Pancreas (tissue), 10 donors: ENCODE measurements at regions not wholly inside any gene's neighbourhood (a gene's known extent, or its start where the extent isn't known, plus 50 kb on each side); places are given as distances from the start of the nearest gene placed in this dataset.

ENCODE experiments used
- ATAC-seq, 4 donors: fragments of 200-7000 bp; cut with Tn5 transposase; one replicate each; pipeline versions ENCODE4 v1.8.0 to v1.9.1; 2020; ENCODE audit warnings: mild to moderate bottlenecking in 4 of 4, moderate library complexity in 4 of 4
- DNase-seq, 6 donors: peaks; one replicate each; pipeline ENCODE4 v3.0.0-alpha.2; 2020
- FAIRE-seq: peaks from 2 replicates; lab custom pipeline; 2012; peaks lifted over from hg19 to GRCh38; lab: Jason Lieb, UNC
- H3K27ac ChIP-seq, 4 donors: fragments of 200-600 bp; sonication (generic); 1 replicate in 3 of 4; 2 replicates in 1 of 4; pipeline versions ENCODE4 v1.5.0 to v1.8.0; 2020
- H3K27me3 ChIP-seq, 4 donors: fragments of 200-600 bp; one replicate each; pipeline ENCODE4 v1.8.0; 2021
- H3K36me3 ChIP-seq, 3 donors: fragments of 200-600 bp; sonication (generic) in 1 of 3; one replicate each; pipeline versions ENCODE4 v1.5.0 to v1.8.0; 2020 to 2021
- H3K4me1 ChIP-seq, 3 donors: fragments of 200-600 bp; one replicate each; pipeline ENCODE4 v1.8.0; 2021
- H3K4me3 ChIP-seq, 4 donors: fragments of 200-600 bp; sonication (generic) in 2 of 4; one replicate each; pipeline versions ENCODE4 v1.5.0 to v1.8.0; 2020 to 2021
- H3K9me3 ChIP-seq, 4 donors: fragments of 200-600 bp; one replicate each; pipeline ENCODE4 v1.8.0; 2021
- WGBS, 2 donors: extraction: QIAGEN DNeasy Blood & Tissue Kit; methylation state at CpG; one replicate each; pipeline ENCODE4 v1.1.7; 2013; 5-methylcytosine and 5-hydroxymethylcytosine counted together
- intact Hi-C, 3 donors: fragments of 100-400 bp; cut with DNase I; formaldehyde crosslinking; loops; one replicate each; pipeline versions ENCODE4 v1.11.1 to v1.14.2; 2022
- TF ChIP-seq, protein P1 (sequence below), 4 donors: fragments of 200-600 bp; sonication (generic) in 3 of 4; IDR thresholded peaks; one replicate each; pipeline versions ENCODE4 v1.5.0 to v1.8.0; 2021; ENCODE audit warnings: antibody characterized with exemption in 4 of 4
- donor health status: healthy with polysubstance abuse.
- donor health status: DM: no; HTN: no; CAD: no; lungs with moderate emphysema.
- donor health status: DM: no; HTN: no; CAD: no.
- donor health status: control.
- donor health status: control.
- donor health status: Bipolar disorder and iron deficiency.
- donor health status: DM: yes; HTN: yes; CAD: no.
- donor health status: DM: no; HTN: no; CAD: no.
- donor health status: DM: no; HTN: no; CAD: no.
- donor health status: DM: yes; HTN: yes; CAD: no.

DNA sequence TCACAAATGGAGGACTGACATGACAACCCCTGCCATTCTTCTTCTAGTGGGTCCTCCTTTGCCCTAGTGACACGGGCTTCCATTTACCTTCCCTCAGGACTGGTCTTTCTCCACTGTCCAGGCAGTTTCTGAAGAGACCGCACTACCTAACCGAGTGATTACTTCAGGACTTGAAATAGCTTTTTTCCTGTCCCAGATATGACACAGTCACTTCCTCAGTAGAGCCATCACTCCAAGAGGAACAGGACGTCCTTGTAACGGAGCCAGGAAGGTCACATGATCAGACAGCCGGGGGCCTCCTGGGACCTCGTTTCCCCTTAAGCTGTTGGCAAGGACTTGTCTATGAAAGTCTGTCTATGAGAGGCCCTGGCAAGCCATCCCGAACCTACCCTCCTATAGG is 62.3 kb downstream of the FOS start:
- no peak overlapping the region for H3K4me3 ChIP-seq
- no peak for FAIRE-seq
- peak in 3 of 4 donors; percentile 65 to 78 (median 70) for ATAC-seq
- TF ChIP-seq, protein P1, sequence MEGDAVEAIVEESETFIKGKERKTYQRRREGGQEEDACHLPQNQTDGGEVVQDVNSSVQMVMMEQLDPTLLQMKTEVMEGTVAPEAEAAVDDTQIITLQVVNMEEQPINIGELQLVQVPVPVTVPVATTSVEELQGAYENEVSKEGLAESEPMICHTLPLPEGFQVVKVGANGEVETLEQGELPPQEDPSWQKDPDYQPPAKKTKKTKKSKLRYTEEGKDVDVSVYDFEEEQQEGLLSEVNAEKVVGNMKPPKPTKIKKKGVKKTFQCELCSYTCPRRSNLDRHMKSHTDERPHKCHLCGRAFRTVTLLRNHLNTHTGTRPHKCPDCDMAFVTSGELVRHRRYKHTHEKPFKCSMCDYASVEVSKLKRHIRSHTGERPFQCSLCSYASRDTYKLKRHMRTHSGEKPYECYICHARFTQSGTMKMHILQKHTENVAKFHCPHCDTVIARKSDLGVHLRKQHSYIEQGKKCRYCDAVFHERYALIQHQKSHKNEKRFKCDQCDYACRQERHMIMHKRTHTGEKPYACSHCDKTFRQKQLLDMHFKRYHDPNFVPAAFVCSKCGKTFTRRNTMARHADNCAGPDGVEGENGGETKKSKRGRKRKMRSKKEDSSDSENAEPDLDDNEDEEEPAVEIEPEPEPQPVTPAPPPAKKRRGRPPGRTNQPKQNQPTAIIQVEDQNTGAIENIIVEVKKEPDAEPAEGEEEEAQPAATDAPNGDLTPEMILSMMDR (IDR thresholded peaks at IDR 0.05): no peak
- no peaks in the 10 kb centered on the region for H3K9me3 ChIP-seq
- DNase-seq: peak in 3 of 6 donors; percentile 28 to 63 (median 39)
- H3K27ac ChIP-seq: peak overlapping the region in 2 of 4 donors; percentile 41
- intact Hi-C loops: no loop called here
- peaks cover 0 to 3% (median 0%) of the 10 kb centered on the region in 3 donors for H3K4me1 ChIP-seq
- 57 to 59% methylated on average over 8 of the region's 8 CpGs for WGBS, 2 donors
- H3K27me3 ChIP-seq: no peaks in the 10 kb centered on the region
- H3K36me3 ChIP-seq: no peaks in the 10 kb centered on the region

DNA sequence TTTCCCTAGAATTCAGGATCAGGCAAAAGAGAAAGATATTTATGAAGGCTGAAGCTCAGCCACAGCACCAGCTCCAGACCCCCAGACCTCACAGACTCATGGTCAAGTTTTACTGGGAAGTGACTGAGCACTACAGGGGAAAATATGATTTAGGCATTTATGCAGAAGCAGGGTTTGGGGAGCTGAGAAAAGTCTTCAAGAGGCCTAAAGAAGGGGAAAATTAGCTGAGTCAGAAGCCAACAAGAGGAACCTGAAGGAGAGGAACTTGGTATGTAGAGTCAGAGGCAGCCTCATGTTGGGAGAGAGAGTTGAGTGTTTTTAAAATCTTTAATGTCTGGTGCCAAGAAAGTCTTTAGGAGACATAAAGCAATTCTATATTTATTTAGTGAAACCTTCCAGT is 63.0 kb downstream of the FOS start:
- Histone ChIP-seq H3K4me3 (no peak overlapping the region), H3K27ac (peak overlapping the region in 2 of 4 donors; percentile 41), H3K4me1 (peaks cover 0 to 3% (median 0%) of the 10 kb centered on the region in 3 donors), H3K27me3 (no peaks in the 10 kb centered on the region), H3K9me3 (no peaks in the 10 kb centered on the region), H3K36me3 (no peaks in the 10 kb centered on the region)
- TF ChIP-seq, protein P1 (IDR thresholded peaks at IDR 0.05): no peak
- peak in 3 of 4 donors; percentile 22 to 77 (median 66) for ATAC-seq
- no peak for FAIRE-seq
- DNase-seq: no peak
- intact Hi-C loops: no loop called here

DNA sequence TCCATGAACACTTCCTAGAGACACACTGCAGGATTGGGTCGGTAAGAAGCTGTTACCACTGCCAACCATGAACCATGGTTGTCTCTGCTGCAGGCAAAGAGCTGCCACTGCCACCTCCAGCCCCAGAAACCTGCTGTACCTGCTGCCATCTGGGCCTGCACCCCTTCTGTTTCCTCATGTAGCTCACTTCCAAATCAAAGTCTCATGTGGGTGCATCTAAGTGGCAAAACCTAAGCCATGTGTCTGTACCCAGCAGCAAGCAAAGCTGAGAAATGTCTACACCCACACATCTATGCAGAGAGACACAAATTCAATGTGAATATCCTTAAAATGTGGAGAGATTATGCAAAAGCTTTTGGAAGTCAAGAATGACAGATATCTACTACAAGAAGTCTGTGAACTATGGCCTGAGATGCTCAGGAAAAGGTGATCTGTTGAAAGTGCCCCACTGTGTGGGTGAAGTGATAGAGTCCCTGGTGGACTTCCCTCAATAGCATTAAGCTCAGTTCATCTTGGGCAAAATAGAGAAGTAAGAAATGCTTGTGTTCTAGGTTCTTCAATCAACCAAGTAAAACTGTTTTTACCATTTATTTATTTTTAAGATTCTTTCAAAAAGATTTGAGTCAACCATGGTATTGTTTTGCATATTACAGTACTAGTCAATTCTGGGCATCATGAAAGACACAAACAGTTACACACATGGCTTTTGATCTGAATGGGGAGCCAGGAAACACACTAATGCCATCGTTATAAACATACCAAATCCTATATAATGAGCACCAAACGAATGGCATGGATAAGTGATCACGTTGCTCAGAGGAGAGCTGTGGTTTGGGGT is 64.4 kb downstream of the FOS start:
- no peak for DNase-seq
- WGBS, 2 donors: 65 to 71% methylated on average over 4 of the region's 4 CpGs
- no peak for FAIRE-seq
- no peak overlapping the region for H3K4me3 ChIP-seq
- TF ChIP-seq, protein P1 (IDR thresholded peaks at IDR 0.05): no peak
- no peaks in the 10 kb centered on the region for H3K9me3 ChIP-seq
- H3K27ac ChIP-seq: no peak overlapping the region
- intact Hi-C loops: no loop called here
- H3K36me3 ChIP-seq: no peaks in the 10 kb centered on the region
- H3K4me1 ChIP-seq: peaks cover 0 to 3% (median 0%) of the 10 kb centered on the region in 3 donors
- ATAC-seq: no peak
- H3K27me3 ChIP-seq: no peaks in the 10 kb centered on the region

DNA sequence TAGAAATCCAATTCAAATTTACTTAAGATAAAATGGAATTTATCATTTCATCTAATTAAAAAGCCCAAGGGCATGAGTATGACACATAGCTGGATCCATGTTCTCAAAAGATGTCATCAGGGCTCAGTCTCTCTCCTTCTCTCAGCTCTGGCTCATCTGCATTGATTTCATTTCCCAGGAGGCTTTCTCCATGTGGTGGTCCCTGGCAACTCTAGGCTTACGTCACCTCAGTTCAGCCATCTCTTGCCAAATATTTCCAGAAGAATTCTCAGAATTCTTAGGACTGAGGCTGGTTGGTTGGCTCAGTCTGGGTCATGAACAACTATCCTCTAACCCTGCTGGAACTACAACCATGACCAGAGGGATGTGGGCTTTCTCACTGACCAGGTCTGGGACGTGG is 65.3 kb downstream of the FOS start:
- H3K36me3 ChIP-seq: no peaks in the 10 kb centered on the region
- H3K4me3 ChIP-seq: no peak overlapping the region
- no peak for DNase-seq
- H3K4me1 ChIP-seq: peaks cover 0 to 3% (median 0%) of the 10 kb centered on the region in 3 donors
- no peak for ATAC-seq
- intact Hi-C loops: no loop called here
- 87 to 94% methylated on average over 2 of the region's 2 CpGs for WGBS, 2 donors
- H3K27me3 ChIP-seq: no peaks in the 10 kb centered on the region
- no peak overlapping the region for H3K27ac ChIP-seq
- FAIRE-seq: no peak
- TF ChIP-seq, protein P1 (IDR thresholded peaks at IDR 0.05): no peak
- no peaks in the 10 kb centered on the region for H3K9me3 ChIP-seq

DNA sequence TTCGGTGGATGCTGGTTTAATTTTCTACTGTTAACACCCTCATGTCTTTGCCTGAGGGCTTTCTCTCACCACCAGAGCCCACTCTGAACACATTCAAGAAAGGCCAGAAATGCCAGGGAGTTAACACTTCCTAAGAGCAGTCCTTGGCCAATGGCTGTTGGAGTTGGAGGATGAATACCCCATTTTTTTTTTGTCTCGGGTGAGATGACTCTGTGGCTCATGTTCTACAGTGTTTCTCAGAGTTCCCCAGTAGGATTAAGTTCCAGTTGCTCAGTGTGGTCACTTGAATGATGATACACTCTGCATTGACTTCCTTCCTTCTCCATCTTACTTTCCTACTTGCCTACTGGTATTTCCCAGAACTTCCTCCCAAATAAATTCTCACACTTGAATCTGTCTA is 65.8 kb downstream of the FOS start:
- TF ChIP-seq, protein P1 (IDR thresholded peaks at IDR 0.05): no peak
- Histone ChIP-seq H3K9me3 (no peaks in the 10 kb centered on the region), H3K4me1 (peaks cover 0 to 3% (median 0%) of the 10 kb centered on the region in 3 donors), H3K4me3 (no peak overlapping the region), H3K36me3 (no peaks in the 10 kb centered on the region), H3K27ac (no peak overlapping the region), H3K27me3 (no peaks in the 10 kb centered on the region)
- intact Hi-C loops: no loop called here
- DNase-seq (no peak), ATAC-seq (no peak), FAIRE-seq (no peak)
- 44 to 61% methylated on average over 2 of the region's 2 CpGs for WGBS, 2 donors
